ENCODE measurements at regions not wholly inside any gene's neighbourhood (a gene's known extent, or its start where the extent isn't known, plus 50 kb on each side); places are given as distances from the start of the nearest gene placed in this dataset.

- no peaks in the 10 kb centered on the region for H3K36me3 ChIP-seq (ENCODE audit: insufficient read depth, low read length)
- no peaks in the 10 kb centered on the region for H3K9me3 ChIP-seq (ENCODE audit: insufficient read depth, low read length, severe bottlenecking)
- H2AFZ ChIP-seq (ENCODE audit: low read depth, low read length): no peak overlapping the region
- no peak for TF ChIP-seq EZH2 (IDR thresholded peaks at IDR 0.05; ENCODE audit: borderline replicate concordance, low read depth, low read length, severe bottlenecking)
- TF ChIP-seq CTCF (IDR thresholded peaks at IDR 0.05; ENCODE audit: borderline replicate concordance, extremely low read depth, low read length, poor library complexity, severe bottlenecking): no peak
- no peak overlapping the region for H3K4me3 ChIP-seq (ENCODE audit: low read depth in 1 of 2, low read length in 2 of 2)
- H4K20me1 ChIP-seq (ENCODE audit: insufficient read depth, low read length): no peaks in the 10 kb centered on the region
- H3K9ac ChIP-seq (ENCODE audit: low read depth, low read length): no peak overlapping the region
- no peaks in the 10 kb centered on the region for H3K79me2 ChIP-seq (ENCODE audit: insufficient read depth, low read length)
- no peaks in the 10 kb centered on the region for H3K27me3 ChIP-seq (ENCODE audit: insufficient read depth, low read length, poor library complexity)
- ATAC-seq (ENCODE audit: insufficient read depth, low read depth): no peak
- H3K27ac ChIP-seq (ENCODE audit: low read length): no peak overlapping the region
- H3K4me1 ChIP-seq (ENCODE audit: insufficient read depth, low read length): no peaks in the 10 kb centered on the region
- DNase-seq: no peak
- H3K4me2 ChIP-seq (ENCODE audit: insufficient read depth, low read length): no peak overlapping the region
Observed at GRCh38 chr9:85223506-85224125, 518.1 kb downstream of the AGTPBP1 start.

- Histone ChIP-seq H3K9ac (ENCODE audit: low read depth, low read length) (no peak overlapping the region), H3K79me2 (ENCODE audit: insufficient read depth, low read length) (no peaks in the 10 kb centered on the region), H3K4me2 (ENCODE audit: insufficient read depth, low read length) (no peak overlapping the region), H3K9me3 (ENCODE audit: insufficient read depth, low read length, severe bottlenecking) (no peaks in the 10 kb centered on the region), H2AFZ (ENCODE audit: low read depth, low read length) (no peak overlapping the region), H4K20me1 (ENCODE audit: insufficient read depth, low read length) (no peaks in the 10 kb centered on the region), H3K27ac (ENCODE audit: low read length) (no peak overlapping the region), H3K4me1 (ENCODE audit: insufficient read depth, low read length) (no peaks in the 10 kb centered on the region), H3K4me3 (ENCODE audit: low read depth in 1 of 2, low read length in 2 of 2) (no peak overlapping the region), H3K36me3 (ENCODE audit: insufficient read depth, low read length) (no peaks in the 10 kb centered on the region), H3K27me3 (ENCODE audit: insufficient read depth, low read length, poor library complexity) (peaks cover 3% of the 10 kb centered on the region)
- TF ChIP-seq EZH2 (IDR thresholded peaks at IDR 0.05; ENCODE audit: borderline replicate concordance, low read depth, low read length, severe bottlenecking) (no peak), CTCF (IDR thresholded peaks at IDR 0.05; ENCODE audit: borderline replicate concordance, extremely low read depth, low read length, poor library complexity, severe bottlenecking) (no peak)
- no peak for ATAC-seq (ENCODE audit: insufficient read depth, low read depth)
- no peak for DNase-seq
Observed at GRCh38 chr9:85216601-85217000, 525.2 kb downstream of the AGTPBP1 start.

GRCh38 chr9:85215961-85216360 lies 525.8 kb downstream of the AGTPBP1 start:
- Histone ChIP-seq H3K36me3 (ENCODE audit: insufficient read depth, low read length) (no peaks in the 10 kb centered on the region), H2AFZ (ENCODE audit: low read depth, low read length) (no peak overlapping the region), H3K4me3 (ENCODE audit: low read depth in 1 of 2, low read length in 2 of 2) (no peak overlapping the region), H3K4me1 (ENCODE audit: insufficient read depth, low read length) (no peaks in the 10 kb centered on the region), H3K27ac (ENCODE audit: low read length) (no peak overlapping the region), H3K79me2 (ENCODE audit: insufficient read depth, low read length) (no peaks in the 10 kb centered on the region), H3K4me2 (ENCODE audit: insufficient read depth, low read length) (no peak overlapping the region), H3K9ac (ENCODE audit: low read depth, low read length) (no peak overlapping the region), H4K20me1 (ENCODE audit: insufficient read depth, low read length) (no peaks in the 10 kb centered on the region), H3K27me3 (ENCODE audit: insufficient read depth, low read length, poor library complexity) (peaks cover 3% of the 10 kb centered on the region), H3K9me3 (ENCODE audit: insufficient read depth, low read length, severe bottlenecking) (no peaks in the 10 kb centered on the region)
- no peak for DNase-seq
- TF ChIP-seq EZH2 (IDR thresholded peaks at IDR 0.05; ENCODE audit: borderline replicate concordance, low read depth, low read length, severe bottlenecking) (no peak), CTCF (IDR thresholded peaks at IDR 0.05; ENCODE audit: borderline replicate concordance, extremely low read depth, low read length, poor library complexity, severe bottlenecking) (no peak)
- ATAC-seq (ENCODE audit: insufficient read depth, low read depth): no peak

All from DND-41 (cell line).